SK-N-SH treated with all-trans-retinoic acid at 6 μM for 48 hours (cell line): ENCODE measurements at regions not wholly inside any gene's neighbourhood (a gene's known extent, or its start where the extent isn't known, plus 50 kb on each side); places are given as distances from the start of the nearest gene placed in this dataset.

Experiments used
- OSR1 ChIP-seq: fragments of 250-450 bp; sonication (Bioruptor Pico); IDR thresholded peaks from 2 replicates; pipeline ENCODE4 v1.8.0; 2022; ENCODE audit warnings: moderate library complexity, mild to moderate bottlenecking, inconsistent platforms
- PATZ1 ChIP-seq: fragments of 250-450 bp; sonication (Bioruptor Pico); IDR thresholded peaks from 2 replicates; pipeline ENCODE4 v1.8.0; 2020; ENCODE audit warnings: mild to moderate bottlenecking, moderate library complexity, borderline replicate concordance
- TCF4 ChIP-seq: fragments of 250-450 bp; sonication (Bioruptor Pico); IDR thresholded peaks from 2 replicates; pipeline ENCODE4 v1.8.0; 2021; ENCODE audit warnings: mild to moderate bottlenecking, moderate library complexity, borderline replicate concordance
- ZFP30 ChIP-seq: fragments of 450-650 bp; formaldehyde crosslinking; IDR thresholded peaks from 2 replicates; pipeline ENCODE4 v1.5.0; 2022; ENCODE audit warnings: mild to moderate bottlenecking, moderate library complexity

- no peak for TF ChIP-seq ZFP30
- TF ChIP-seq OSR1, result no peak
- no peak for TF ChIP-seq PATZ1
- TF ChIP-seq TCF4, result no peak
Observed at GRCh38 chr2:107266555-107266954, 380.6 kb upstream of the ST6GAL2 start.
